GM19035 (cell line): ENCODE measurements at regions not wholly inside any gene's neighbourhood (a gene's known extent, or its start where the extent isn't known, plus 50 kb on each side); places are given as distances from the start of the nearest gene placed in this dataset.
"Not testable (repeated sequence)": the region's sequence is repeated elsewhere in the genome, so short reads cannot be mapped to it uniquely, and the experiment has no call there.

ENCODE experiments used
- ATAC-seq: cut with Tn5 transposase; IDR thresholded peaks from one replicate; pipeline ENCODE4 v1.9.1; 2021; ENCODE audit not compliant: unreplicated experiment

- ATAC-seq: no peak
Observed at GRCh38 chr3:107224026-107224596, 153.1 kb upstream of the CCDC54 start.

- ATAC-seq: no peak
Observed at GRCh38 chr3:107227091-107227490, 150.1 kb upstream of the CCDC54 start.

GRCh38 chr3:107233877-107234276, 143.4 kb upstream of the CCDC54 start:
- ATAC-seq: not testable (repeated sequence)

DNA sequence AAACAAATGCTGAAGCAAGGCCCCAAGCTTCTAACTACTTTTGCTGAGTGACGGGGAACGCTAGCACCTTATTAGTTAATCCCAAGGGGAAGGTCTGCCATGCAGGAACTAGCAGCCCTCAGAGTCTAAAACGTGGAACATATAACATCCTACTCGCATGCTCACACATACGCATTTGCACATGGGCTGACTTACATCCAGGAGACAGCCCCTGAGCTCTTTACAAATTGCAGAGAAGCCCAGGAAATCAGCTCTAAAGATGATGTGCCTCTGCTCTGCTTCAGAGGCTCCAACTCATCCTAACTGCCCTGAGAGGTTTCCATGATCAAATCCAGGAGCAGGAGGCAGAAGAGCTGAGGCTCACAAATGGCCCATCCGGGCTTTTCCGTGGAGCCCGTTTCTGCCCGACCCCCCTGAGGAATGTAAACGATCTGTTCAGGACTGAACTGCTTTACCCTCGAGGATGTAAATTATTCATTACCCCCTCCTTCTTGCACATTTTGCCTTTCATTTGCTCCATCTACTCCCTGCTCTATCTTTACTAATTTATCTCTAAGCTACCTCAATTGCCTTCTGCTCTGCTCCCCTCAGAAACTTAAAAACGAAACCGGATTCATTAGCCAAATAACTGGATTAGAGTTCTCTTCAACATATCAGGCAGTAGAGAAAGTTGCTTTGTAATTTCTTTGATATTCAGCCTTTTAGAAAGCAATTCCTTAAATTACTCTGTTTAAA, 141.9 kb upstream of the CCDC54 start:
- ATAC-seq: peak; percentile 2

GRCh38 chr3:107235928-107236315, 141.3 kb upstream of the CCDC54 start:
- peak; percentile 59 for ATAC-seq

- ATAC-seq: no peak
Observed at GRCh38 chr3:107236655-107237337, 140.4 kb upstream of the CCDC54 start.

GRCh38 chr3:107238787-107239186, 138.5 kb upstream of the CCDC54 start:
- no peak for ATAC-seq

GRCh38 chr3:107239703-107240102, 137.5 kb upstream of the CCDC54 start:
- no peak for ATAC-seq

- peak; percentile 92 for ATAC-seq
Observed at GRCh38 chr3:107240183-107241091, 136.8 kb upstream of the CCDC54 start.

GRCh38 chr3:107241217-107241616, 136.0 kb upstream of the CCDC54 start:
- peak; percentile 40 for ATAC-seq

DNA sequence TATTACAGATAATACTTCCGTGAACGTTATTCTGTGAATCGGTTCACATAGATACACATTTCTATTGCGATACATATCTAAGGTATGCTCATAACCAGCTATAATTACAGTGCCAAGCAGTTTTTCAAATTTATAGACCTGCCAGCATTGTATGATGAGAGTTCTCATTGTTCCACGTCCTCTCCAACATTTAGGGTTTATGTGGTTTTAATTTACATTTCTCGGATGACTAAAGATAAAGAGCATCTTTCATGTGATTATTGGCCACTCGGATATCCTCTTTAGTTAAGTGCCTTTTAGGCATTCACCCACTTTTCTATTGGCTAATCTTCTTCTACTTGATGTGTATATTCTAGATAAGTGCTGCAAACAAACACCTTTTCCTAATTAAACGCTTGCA, 134.7 kb upstream of the CCDC54 start:
- ATAC-seq: no peak

GRCh38 chr3:107247116-107247515, 130.1 kb upstream of the CCDC54 start:
- no peak for ATAC-seq

DNA sequence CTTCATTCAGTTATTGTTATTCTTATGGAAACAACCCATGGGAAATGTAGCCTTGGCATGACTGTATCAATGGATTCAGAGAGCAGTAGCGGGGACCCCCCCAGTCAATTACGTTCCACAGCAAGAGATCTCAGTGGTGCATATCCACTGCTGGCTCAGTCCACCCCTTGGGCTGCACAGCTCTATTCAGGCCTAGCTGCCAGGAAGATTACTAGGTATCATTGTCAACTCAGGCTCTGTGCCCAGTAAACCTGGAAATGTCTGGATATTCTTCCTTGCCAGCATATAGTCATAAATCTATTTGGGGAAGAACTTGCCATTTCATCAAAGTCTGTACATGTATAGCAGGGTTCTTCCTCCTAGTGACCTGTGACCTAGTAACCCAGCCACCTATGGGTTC, 128.1 kb upstream of the CCDC54 start:
- ATAC-seq: no peak

GRCh38 chr3:107250221-107250620, 127.0 kb upstream of the CCDC54 start:
- no peak for ATAC-seq

DNA sequence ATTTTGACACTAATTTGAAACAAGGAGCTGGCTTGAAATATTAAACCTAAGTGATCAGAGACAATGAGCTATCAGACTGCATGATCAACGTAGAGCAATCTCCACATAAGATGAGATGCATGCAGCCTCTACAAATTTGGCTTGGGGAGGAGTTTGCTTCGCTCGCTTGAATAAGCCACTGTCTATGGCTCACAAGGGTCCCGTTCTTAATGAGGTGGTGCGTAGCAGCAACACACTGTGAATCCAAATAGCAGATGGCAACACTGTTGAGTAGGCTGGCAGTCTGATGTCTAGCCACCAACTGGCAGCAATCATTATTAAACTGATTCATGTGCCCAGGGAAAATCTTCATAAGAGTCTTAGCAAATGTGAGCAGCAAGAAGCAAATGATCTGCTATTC, 125.4 kb upstream of the CCDC54 start:
- ATAC-seq: no peak

DNA sequence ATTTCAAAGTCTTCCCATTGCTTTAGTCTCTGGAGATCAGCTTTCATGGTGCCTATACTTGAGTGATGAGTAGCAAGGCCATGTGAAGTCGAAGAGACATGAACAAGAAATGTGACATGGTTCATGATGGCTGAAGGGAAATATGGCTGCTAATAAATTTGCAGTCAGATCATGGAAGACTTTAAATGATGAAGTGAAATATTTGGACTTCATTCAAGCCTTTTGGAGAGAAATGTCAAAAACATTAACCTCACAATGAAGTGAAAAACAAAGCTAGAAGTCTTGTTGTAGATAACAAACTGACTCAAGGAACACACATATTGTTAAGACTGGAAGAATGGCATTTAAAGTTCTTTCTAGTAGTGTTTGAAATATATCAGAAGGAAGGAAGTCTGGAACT, 120.3 kb upstream of the CCDC54 start:
- ATAC-seq: no peak

- ATAC-seq: no peak
Observed at GRCh38 chr3:107258300-107258699, 118.9 kb upstream of the CCDC54 start.

DNA sequence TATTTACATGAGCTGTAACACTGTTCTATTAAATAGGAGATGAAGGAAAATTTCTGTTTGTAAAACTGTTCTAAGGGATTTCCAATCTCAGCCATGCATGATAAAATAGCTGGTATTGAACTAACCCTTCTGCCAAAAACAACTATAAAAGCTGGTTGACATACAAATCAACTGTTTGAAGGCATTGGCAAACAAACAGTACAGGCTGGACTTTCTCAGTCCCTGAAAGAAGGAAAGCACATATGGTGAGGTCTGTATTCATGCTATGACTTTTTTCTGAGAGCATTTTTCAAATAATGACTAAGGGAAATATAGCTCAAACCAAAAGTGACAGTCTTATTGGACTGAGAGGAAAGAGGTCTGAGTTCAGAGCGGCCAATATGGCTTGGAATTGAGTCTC, 117.0 kb upstream of the CCDC54 start:
- ATAC-seq: no peak

GRCh38 chr3:107263269-107264021, 113.8 kb upstream of the CCDC54 start:
- ATAC-seq: no peak

GRCh38 chr3:107264888-107265287, 112.4 kb upstream of the CCDC54 start:
- no peak for ATAC-seq

DNA sequence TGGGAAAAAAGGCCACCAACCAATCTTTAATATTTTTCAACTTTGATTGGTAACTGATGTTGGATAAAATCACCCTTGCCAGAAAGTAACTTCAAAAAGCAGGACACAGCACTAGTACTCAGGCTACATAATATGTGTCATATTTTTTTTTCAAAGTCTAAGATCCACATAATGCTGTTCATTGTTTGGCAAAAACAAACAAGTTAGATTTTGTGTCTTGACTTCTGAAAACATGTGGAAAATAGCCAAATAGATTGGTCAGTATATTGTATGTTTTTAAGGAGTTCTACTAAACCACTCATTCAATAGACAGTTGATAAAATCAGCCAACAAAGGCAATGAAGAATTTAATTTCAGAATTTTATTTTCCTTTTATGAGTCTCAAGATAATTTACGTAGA, 111.7 kb upstream of the CCDC54 start:
- no peak for ATAC-seq
